K562 (cell line): ENCODE measurements at regions not wholly inside any gene's neighbourhood (a gene's known extent, or its start where the extent isn't known, plus 50 kb on each side); places are given as distances from the start of the nearest gene placed in this dataset.
"Not testable (repeated sequence)": the region's sequence is repeated elsewhere in the genome, so short reads cannot be mapped to it uniquely, and the experiment has no call there.

Experiments
- ATAC-seq: fragments of 200-7000 bp; cut with Tn5 transposase; 3 replicates; pipeline ENCODE4 v1.9.1; 2020; ENCODE audit warnings: moderate library complexity
- BruUV-seq: library from RNA; stranded (reverse); fragments of 400-500 nt; replicated peaks from 2 replicates; lab custom pipeline; 2021; lab: Mats Ljungman, UMichigan
- CTCF ChIA-PET: fragments of 300-600 bp; formaldehyde crosslinking; extraction: SDS; loops from one replicate; lab custom pipeline; 2021; ENCODE audit warnings: low intra/inter-chr PET ratio; lab: Yijun Ruan, JAX
- POLR2A ChIA-PET: fragments of 300-600, 350-650 bp; sonication (Branson Sonifier 250); formaldehyde crosslinking; extraction: SDS; loops from one replicate; lab custom pipeline; 2021; ENCODE audit warnings: antibody characterized with exemption, inconsistent platforms; lab: Yijun Ruan, JAX
- DNase-seq, 4 experiments: peaks; one replicate each; pipeline versions ENCODE4 v3.0.0 to v3.0.0-alpha.2; 2011 to 2018; ENCODE audit warnings: low spot score in 3 of 4, mixed read lengths in 3 of 4; ENCODE audit errors: extremely low read depth in 1 of 4
- FAIRE-seq: peaks from 2 replicates; lab custom pipeline; 2011; peaks lifted over from hg19 to GRCh38; lab: Jason Lieb, UNC
- H2AFZ ChIP-seq: 2 replicates; pipeline ENCODE4 v1.6.0; 2011; ENCODE audit warnings: low read depth, low read length, control low read depth, inconsistent platforms
- H3K27ac ChIP-seq: fragments of 200-600 bp; 3 replicates; pipeline ENCODE4 v1.8.0; 2011; ENCODE audit warnings: low read depth, mild to moderate bottlenecking, control low read depth, inconsistent platforms, low read length, moderate library complexity, mixed read lengths; ENCODE audit errors: extremely low read depth
- H3K27me3 ChIP-seq, 2 experiments: fragments of 300-600 bp in 1 of 2; 2 replicates in 1 of 2; 3 replicates in 1 of 2; pipeline versions ENCODE4 v1.6.0 to v1.8.0; 2011; ENCODE audit warnings: inconsistent platforms in 2 of 2, low read length in 2 of 2, mild to moderate bottlenecking in 1 of 2, mixed read lengths in 1 of 2, moderate library complexity in 1 of 2; ENCODE audit not compliant: control insufficient read depth in 2 of 2, insufficient read depth in 2 of 2
- H3K36me3 ChIP-seq: fragments of 300-600 bp; 3 replicates; pipeline ENCODE4 v1.8.0; 2011; ENCODE audit warnings: mild to moderate bottlenecking, low read length, inconsistent platforms; ENCODE audit not compliant: control insufficient read depth, insufficient read depth
- H3K4me1 ChIP-seq, 2 experiments: fragments of 200-600 bp in 1 of 2; replicated peaks in 1 of 2; 2 replicates in 1 of 2; 3 replicates in 1 of 2; pipeline versions ENCODE4 v1.5.1 to v1.8.0; 2011; ENCODE audit warnings: inconsistent platforms in 2 of 2, low read length in 2 of 2, mild to moderate bottlenecking in 1 of 2, mixed read lengths in 1 of 2, moderate library complexity in 1 of 2; ENCODE audit not compliant: control insufficient read depth in 2 of 2, insufficient read depth in 2 of 2
- H3K4me2 ChIP-seq: 2 replicates; pipeline ENCODE4 v1.6.1; 2011; ENCODE audit warnings: low read length, control low read depth, inconsistent platforms, mixed read lengths; ENCODE audit not compliant: insufficient read depth
- H3K4me3 ChIP-seq: fragments of 200-600 bp; sonication (generic), shearing (Covaris generic); 2 replicates; pipeline ENCODE4 v1.5.1; 2016; ENCODE audit warnings: control low read depth, inconsistent platforms
- H3K79me2 ChIP-seq: fragments of 200-600 bp; 3 replicates; pipeline ENCODE4 v1.8.0; 2011; ENCODE audit warnings: low read length, inconsistent platforms; ENCODE audit not compliant: control insufficient read depth, insufficient read depth
- H3K9ac ChIP-seq, 2 experiments: 2 replicates each; pipeline versions ENCODE4 v1.6.0 to v1.6.1; 2011; ENCODE audit warnings: low read depth in 2 of 2, low read length in 2 of 2, control low read depth in 1 of 2, inconsistent platforms in 1 of 2, mild to moderate bottlenecking in 1 of 2, mixed read lengths in 1 of 2; ENCODE audit not compliant: insufficient read depth in 1 of 2
- H3K9me1 ChIP-seq: one replicate; pipeline ENCODE4 v1.6.0; 2011; ENCODE audit warnings: inconsistent platforms, mild to moderate bottlenecking, low read length, moderate library complexity; ENCODE audit not compliant: control insufficient read depth, insufficient read depth
- H3K9me3 ChIP-seq: replicated peaks from 2 replicates; pipeline ENCODE4 v1.5.1; 2011; ENCODE audit warnings: low read depth, low read length, inconsistent platforms; ENCODE audit not compliant: control insufficient read depth, insufficient read depth
- H4K20me1 ChIP-seq: replicated peaks from 2 replicates; pipeline ENCODE4 v1.6.1; 2011; ENCODE audit warnings: low read length, inconsistent platforms, mixed read lengths; ENCODE audit not compliant: control insufficient read depth, insufficient read depth
- BRD4 ChIP-seq: fragments of 200-600 bp; sonication (generic); IDR thresholded peaks from 2 replicates; pipeline ENCODE4 v1.6.1; 2017; ENCODE audit warnings: inconsistent platforms
- CBX3 ChIP-seq, 2 experiments: IDR thresholded peaks; 1 replicate in 1 of 2; 2 replicates in 1 of 2; pipeline ENCODE4 v1.6.1; 2012; ENCODE audit warnings: inconsistent platforms in 2 of 2, low read length in 2 of 2, borderline replicate concordance in 1 of 2, control low read depth in 1 of 2
- E2F8 ChIP-seq: fragments of 450-650 bp; IDR thresholded peaks from 2 replicates; pipeline ENCODE4 v1.7.1; 2018; ENCODE audit warnings: mild to moderate bottlenecking, low read depth; ENCODE audit not compliant: partially characterized antibody
- ELF2 ChIP-seq: fragments of 250-450 bp; sonication (Bioruptor Pico); IDR thresholded peaks from 2 replicates; pipeline ENCODE4 v1.5.0; 2021; ENCODE audit warnings: mild to moderate bottlenecking
- KLF10 ChIP-seq: fragments of 250-450 bp; sonication (Bioruptor Pico); IDR thresholded peaks from 2 replicates; pipeline ENCODE4 v1.6.1; 2021; ENCODE audit warnings: matching md5 sums
- PHF21A ChIP-seq: fragments of 450-650 bp; IDR thresholded peaks from 2 replicates; pipeline ENCODE4 v1.6.1; 2017; ENCODE audit warnings: low read depth, borderline replicate concordance
- POLR2H ChIP-seq: IDR thresholded peaks from 2 replicates; pipeline ENCODE4 v1.6.1; 2016; ENCODE audit warnings: missing genetic modification characterization, low read depth, mild to moderate bottlenecking, control low read depth, missing compliant biosample characterization, moderate library complexity
- RFX5 ChIP-seq: IDR thresholded peaks from 2 replicates; pipeline ENCODE4 v1.6.1; 2011; ENCODE audit warnings: low read depth, mild to moderate bottlenecking, improper control_type of control experiment, low read length
- TRIM24 ChIP-seq, 2 experiments: fragments of 450-650 bp; IDR thresholded peaks; 2 replicates each; pipeline ENCODE4 v1.6.1; 2016
- ZNF384 ChIP-seq: IDR thresholded peaks from 2 replicates; pipeline ENCODE4 v1.6.1; 2012; ENCODE audit warnings: low read depth, low read length, improper control_type of control experiment
- ZNF561 ChIP-seq: fragments of 450-650 bp; formaldehyde crosslinking; conservative IDR thresholded peaks from 2 replicates; pipeline ENCODE4 v1.4.0; 2020; ENCODE audit warnings: mild to moderate bottlenecking, moderate library complexity
- ZNF583 ChIP-seq: fragments of 250-450 bp; sonication (Bioruptor Pico); IDR thresholded peaks from 2 replicates; pipeline ENCODE4 v1.4.0; 2020
- ZSCAN32 ChIP-seq: fragments of 450-650 bp; formaldehyde crosslinking; IDR thresholded peaks from 2 replicates; pipeline ENCODE4 v1.4.0; 2020; ENCODE audit warnings: mild to moderate bottlenecking, moderate library complexity
- WGBS: fragments of 100-300 bp; shearing (Covaris generic); methylation state at CpG from one replicate; pipeline ENCODE4 v1.1.6; 2016; ENCODE audit warnings: low coverage, mixed read lengths; ENCODE audit not compliant: insufficient coverage; ENCODE audit errors: missing lambda C conversion rate; 5-methylcytosine and 5-hydroxymethylcytosine counted together
- in situ Hi-C: fragments of 300-500 bp; cut with MboI; formaldehyde crosslinking; loops from 4 replicates; pipeline ENCODE4 v1.15.0; 2018; ENCODE audit warnings: inconsistent platforms, mixed read lengths
- intact Hi-C: fragments of 100-400 bp; cut with micrococcal nuclease; formaldehyde crosslinking; loops from 2 replicates; pipeline ENCODE4 v1.14.2; 2022
- TF ChIP-seq, protein P1 (sequence below): fragments of 250-450 bp; sonication (Bioruptor Pico); IDR thresholded peaks from 2 replicates; pipeline ENCODE4 v1.4.0; 2020
- TF ChIP-seq, protein P2 (sequence below): conservative IDR thresholded peaks from 2 replicates; pipeline ENCODE4 v1.6.1; 2011; ENCODE audit warnings: low read depth, mild to moderate bottlenecking, low read length; ENCODE audit not compliant: control insufficient read depth

- TF ChIP-seq E2F8 (peak; percentile 31), ELF2 (CRISPR knock-in tag) (peak; percentile 97), RFX5 (no peak), ZNF561 (CRISPR knock-in tag) (no peak), KLF10 (CRISPR knock-in tag) (no peak), PHF21A (no peak), ZNF583 (CRISPR knock-in tag) (no peak), POLR2H (tag) (no peak), TRIM24 (IDR thresholded peaks at IDR 0.05) (peak in 1 of 2 experiments; percentile 70; a peak in 2 of 4 replicates), BRD4 (no peak), ZSCAN32 (CRISPR knock-in tag) (no peak), ZNF384 (no peak), CBX3 (IDR thresholded peaks at IDR 0.05; ENCODE audit: borderline replicate concordance in 1 of 2, low read length in 2 of 2) (peak in 1 of 2 experiments; percentile 96; a peak in 2 of 3 replicates)
- TF ChIP-seq, protein P1, sequence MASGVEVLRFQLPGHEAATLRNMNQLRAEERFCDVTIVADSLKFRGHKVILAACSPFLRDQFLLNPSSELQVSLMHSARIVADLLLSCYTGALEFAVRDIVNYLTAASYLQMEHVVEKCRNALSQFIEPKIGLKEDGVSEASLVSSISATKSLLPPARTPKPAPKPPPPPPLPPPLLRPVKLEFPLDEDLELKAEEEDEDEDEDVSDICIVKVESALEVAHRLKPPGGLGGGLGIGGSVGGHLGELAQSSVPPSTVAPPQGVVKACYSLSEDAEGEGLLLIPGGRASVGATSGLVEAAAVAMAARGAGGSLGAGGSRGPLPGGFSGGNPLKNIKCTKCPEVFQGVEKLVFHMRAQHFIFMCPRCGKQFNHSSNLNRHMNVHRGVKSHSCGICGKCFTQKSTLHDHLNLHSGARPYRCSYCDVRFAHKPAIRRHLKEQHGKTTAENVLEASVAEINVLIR, result no peak
- TF ChIP-seq, protein P2, sequence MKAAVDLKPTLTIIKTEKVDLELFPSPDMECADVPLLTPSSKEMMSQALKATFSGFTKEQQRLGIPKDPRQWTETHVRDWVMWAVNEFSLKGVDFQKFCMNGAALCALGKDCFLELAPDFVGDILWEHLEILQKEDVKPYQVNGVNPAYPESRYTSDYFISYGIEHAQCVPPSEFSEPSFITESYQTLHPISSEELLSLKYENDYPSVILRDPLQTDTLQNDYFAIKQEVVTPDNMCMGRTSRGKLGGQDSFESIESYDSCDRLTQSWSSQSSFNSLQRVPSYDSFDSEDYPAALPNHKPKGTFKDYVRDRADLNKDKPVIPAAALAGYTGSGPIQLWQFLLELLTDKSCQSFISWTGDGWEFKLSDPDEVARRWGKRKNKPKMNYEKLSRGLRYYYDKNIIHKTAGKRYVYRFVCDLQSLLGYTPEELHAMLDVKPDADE, result no peak
Measured at GRCh38 chr12:92393504-92393903, 247.9 kb upstream of the BTG1 start (continued).

- H3K36me3 ChIP-seq, FAIRE-seq, POLR2A ChIA-PET, H3K9ac ChIP-seq, ATAC-seq, BruUV-seq, intact Hi-C loops, H2AFZ ChIP-seq, H3K27ac ChIP-seq, H3K27me3 ChIP-seq, in situ Hi-C loops, H3K4me2 ChIP-seq, H3K79me2 ChIP-seq, DNase-seq, H3K9me1 ChIP-seq, H3K4me3 ChIP-seq, CTCF ChIA-PET, H4K20me1 ChIP-seq: not testable (repeated sequence)
- Histone ChIP-seq H3K4me1 (peaks cover 0 to 11% of the 10 kb centered on the region in 2 experiments; a peak in 2 of 5 replicates), H3K9me3 (peaks cover 16% of the 10 kb centered on the region)
- WGBS, result 60% methylated on average over 1 of the region's 1 CpG
Measured at GRCh38 chr12:92391726-92392125, 246.1 kb upstream of the BTG1 start.
